GM06990 (cell line): ENCODE measurements at regions not wholly inside any gene's neighbourhood (a gene's known extent, or its start where the extent isn't known, plus 50 kb on each side); places are given as distances from the start of the nearest gene placed in this dataset.
A peak's percentile ranks its signal among the peaks of the same experiment; 100 is the strongest.
"Not testable (repeated sequence)": the region's sequence is repeated elsewhere in the genome, so short reads cannot be mapped to it uniquely, and the experiment has no call there.

Source experiments
- DNase-seq: peaks from one replicate; pipeline ENCODE4 v3.0.0-alpha.2; 2011; ENCODE audit not compliant: insufficient read length; ENCODE audit errors: extremely low read depth
- H3K27me3 ChIP-seq: replicated peaks from 2 replicates; pipeline ENCODE4 v1.6.0; 2011; ENCODE audit warnings: low read length; ENCODE audit not compliant: control insufficient read depth, insufficient read depth
- H3K36me3 ChIP-seq: 2 replicates; pipeline ENCODE4 v1.5.1; 2011; ENCODE audit warnings: low read length; ENCODE audit not compliant: control insufficient read depth, insufficient read depth
- H3K4me3 ChIP-seq: replicated peaks from 2 replicates; pipeline ENCODE4 v1.5.1; 2011; ENCODE audit warnings: low read depth, mild to moderate bottlenecking, control low read depth, low read length
- CTCF ChIP-seq: IDR thresholded peaks from 2 replicates; pipeline ENCODE4 v1.5.1; 2011; ENCODE audit warnings: low read length, control low read depth, mild to moderate bottlenecking, inconsistent platforms; ENCODE audit not compliant: insufficient read depth, poor library complexity, severe bottlenecking

DNA sequence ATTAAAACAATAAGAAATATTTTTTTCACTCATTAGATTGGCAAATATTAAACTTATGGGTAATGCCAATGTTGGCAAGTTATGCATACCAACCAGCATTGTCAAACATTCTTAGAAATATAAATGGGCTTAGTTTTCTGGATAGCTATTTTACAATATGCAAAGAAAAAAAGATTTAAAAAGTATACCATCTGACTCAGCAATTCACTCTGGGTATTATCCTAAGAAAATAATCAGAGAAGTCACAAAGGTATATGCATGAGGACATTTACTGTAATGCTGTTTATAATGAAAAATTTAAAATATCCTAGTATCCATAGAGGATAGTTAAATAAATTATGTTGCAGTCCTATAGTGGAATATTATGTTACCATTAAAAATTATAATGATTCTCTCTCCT lies 57.4 kb upstream of the PTPDC1 start:
- no peak for DNase-seq
- Histone ChIP-seq H3K36me3 (no peaks in the 10 kb centered on the region), H3K4me3 (no peak overlapping the region), H3K27me3 (no peaks in the 10 kb centered on the region)
- TF ChIP-seq CTCF = no peak

DNA sequence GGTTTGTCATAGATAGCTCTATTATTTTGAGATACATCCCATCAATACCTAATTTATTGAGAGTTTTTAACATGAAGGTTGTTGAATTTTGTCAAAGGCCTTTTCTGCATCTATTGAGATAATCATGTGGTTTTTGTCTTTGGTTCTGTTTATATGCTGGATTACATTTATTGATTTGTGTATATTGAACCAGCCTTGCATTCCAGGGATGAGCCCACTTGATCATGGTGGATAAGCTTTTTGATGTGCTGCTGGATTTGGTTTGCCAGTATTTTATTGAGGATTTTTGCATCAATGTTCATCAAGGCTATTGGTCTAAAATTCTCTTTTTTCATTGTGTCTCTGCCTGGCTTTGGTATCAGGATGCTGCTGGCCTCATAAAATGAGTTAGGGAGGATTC lies 61.8 kb upstream of the PTPDC1 start:
- H3K36me3 ChIP-seq, H3K4me3 ChIP-seq, H3K27me3 ChIP-seq, DNase-seq: not testable (repeated sequence)

- not testable (repeated sequence) for H3K27me3 ChIP-seq, H3K36me3 ChIP-seq, H3K4me3 ChIP-seq, DNase-seq
Observed at GRCh38 chr9:94020836-94021235, 63.4 kb upstream of the PTPDC1 start.

DNA sequence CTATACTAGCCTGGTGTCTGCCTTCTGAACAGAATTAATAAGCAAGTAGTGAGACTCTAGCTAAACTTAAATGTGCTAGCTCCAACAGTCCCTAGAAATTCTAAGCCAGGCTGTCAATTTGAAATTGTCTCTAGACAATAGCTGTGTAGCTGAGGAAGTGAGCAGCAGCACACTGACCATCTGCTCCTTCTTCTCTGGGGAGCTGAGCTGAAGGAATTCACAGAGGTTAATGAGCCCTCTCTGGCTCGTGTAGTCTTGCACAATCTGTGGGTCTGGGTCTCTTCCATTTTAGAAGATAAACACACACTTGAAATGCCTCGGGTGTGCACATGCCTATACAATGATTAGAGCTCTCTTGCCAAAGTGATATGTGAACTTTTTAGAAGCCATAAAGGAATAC lies 63.5 kb upstream of the BARX1 start:
- no peak for TF ChIP-seq CTCF
- no peaks in the 10 kb centered on the region for H3K27me3 ChIP-seq
- DNase-seq = no peak

DNA sequence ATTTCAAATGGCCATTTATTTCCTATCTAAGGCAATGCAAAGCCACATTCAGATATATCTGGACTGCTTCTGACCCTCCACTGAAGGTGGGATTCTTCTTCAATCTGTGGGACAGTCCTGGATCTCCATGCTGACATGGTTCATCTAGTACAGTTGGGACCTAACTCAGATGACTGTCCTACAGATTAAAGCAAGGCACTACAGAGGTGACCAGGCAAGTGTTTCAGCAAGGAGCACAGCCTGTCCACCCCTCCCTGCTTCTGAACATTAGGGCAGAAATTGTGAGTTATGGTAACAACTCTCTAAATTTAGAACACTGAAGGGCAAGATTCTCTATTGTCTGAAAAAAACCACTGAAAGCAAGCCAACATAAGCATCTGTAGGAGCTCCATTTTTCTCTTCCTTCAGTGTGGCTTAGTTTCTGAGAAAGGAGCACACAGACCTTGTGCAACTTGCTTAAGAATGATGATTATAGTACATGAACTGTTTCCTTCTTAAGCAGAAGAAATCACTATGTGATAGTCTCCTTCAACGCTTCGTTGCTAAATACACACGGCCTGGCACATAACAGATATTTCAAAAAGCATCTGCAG lies 62.9 kb upstream of the BARX1 start:
- peak; percentile 20 for DNase-seq
- no peaks in the 10 kb centered on the region for H3K36me3 ChIP-seq
- H3K4me3 ChIP-seq = no peak overlapping the region
- no peak for TF ChIP-seq CTCF
- no peaks in the 10 kb centered on the region for H3K27me3 ChIP-seq

More for the DNA sequence above, 63.5 kb upstream of the BARX1 start:
- no peaks in the 10 kb centered on the region for H3K36me3 ChIP-seq
- no peak overlapping the region for H3K4me3 ChIP-seq

- no peaks in the 10 kb centered on the region for H3K36me3 ChIP-seq
- no peak for TF ChIP-seq CTCF
- H3K4me3 ChIP-seq = no peak overlapping the region
- no peak for DNase-seq
- H3K27me3 ChIP-seq = no peaks in the 10 kb centered on the region
Observed at GRCh38 chr9:94016744-94017143, 61.6 kb upstream of the BARX1 start.

DNA sequence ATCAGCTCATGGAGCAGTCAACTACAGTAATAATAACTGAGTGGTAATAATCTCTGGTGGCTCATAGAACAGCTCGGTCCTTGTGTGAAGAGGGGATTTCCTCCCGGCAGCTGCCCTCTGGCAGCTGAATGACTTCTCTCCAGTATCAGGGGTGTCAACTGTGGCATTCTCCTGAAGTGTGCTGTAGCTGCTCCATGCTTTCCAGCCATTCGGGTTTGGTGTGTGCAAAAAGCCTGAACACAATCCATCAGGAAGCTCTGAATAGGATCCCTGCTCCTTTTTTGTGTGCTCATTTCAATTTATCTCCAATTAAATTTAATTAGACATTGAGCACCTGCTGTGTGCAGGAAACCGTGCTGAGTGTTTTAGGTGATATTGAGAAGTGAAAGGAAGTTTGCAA lies 59.8 kb upstream of the BARX1 start:
- DNase-seq = no peak

More for the DNA sequence above, 59.8 kb upstream of the BARX1 start:
- H3K27me3 ChIP-seq = no peaks in the 10 kb centered on the region
- H3K36me3 ChIP-seq = no peaks in the 10 kb centered on the region
- TF ChIP-seq CTCF = no peak
- no peak overlapping the region for H3K4me3 ChIP-seq
